GM18517 (cell line): ENCODE measurements at regions not wholly inside any gene's neighbourhood (a gene's known extent, or its start where the extent isn't known, plus 50 kb on each side); places are given as distances from the start of the nearest gene placed in this dataset.
"Not testable (repeated sequence)": the region's sequence is repeated elsewhere in the genome, so short reads cannot be mapped to it uniquely, and the experiment has no call there.

Experiments used
- ATAC-seq: cut with Tn5 transposase; IDR thresholded peaks from one replicate; pipeline ENCODE4 v1.9.1; 2021; ENCODE audit warnings: mild to moderate bottlenecking, moderate library complexity; ENCODE audit not compliant: unreplicated experiment

DNA sequence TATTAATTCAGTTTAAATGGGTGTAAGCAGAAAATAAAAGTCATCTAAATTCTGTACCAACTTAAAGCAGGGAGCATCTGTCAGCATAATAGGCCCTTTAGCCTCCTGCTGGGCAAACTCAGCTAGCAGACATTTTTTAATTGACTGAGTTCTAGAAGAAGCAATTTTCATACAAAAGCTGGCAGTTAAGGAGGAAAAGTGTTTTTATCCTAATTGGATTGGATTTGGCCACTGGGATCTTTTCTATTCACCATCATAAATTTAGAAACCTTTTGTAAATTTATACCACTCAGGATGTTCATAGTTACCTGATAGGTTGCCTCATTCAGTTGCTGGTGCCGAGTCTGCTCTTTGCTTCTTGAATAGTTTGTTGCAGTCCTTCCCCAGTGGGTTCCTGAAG is 262.7 kb upstream of the FSIP2 start:
- no peak for ATAC-seq

GRCh38 chr2:185477452-185477851 is 261.2 kb upstream of the FSIP2 start:
- ATAC-seq = no peak

GRCh38 chr2:185484602-185485001 is 254.0 kb upstream of the FSIP2 start:
- no peak for ATAC-seq

GRCh38 chr2:185502351-185502750 is 236.3 kb upstream of the FSIP2 start:
- no peak for ATAC-seq

DNA sequence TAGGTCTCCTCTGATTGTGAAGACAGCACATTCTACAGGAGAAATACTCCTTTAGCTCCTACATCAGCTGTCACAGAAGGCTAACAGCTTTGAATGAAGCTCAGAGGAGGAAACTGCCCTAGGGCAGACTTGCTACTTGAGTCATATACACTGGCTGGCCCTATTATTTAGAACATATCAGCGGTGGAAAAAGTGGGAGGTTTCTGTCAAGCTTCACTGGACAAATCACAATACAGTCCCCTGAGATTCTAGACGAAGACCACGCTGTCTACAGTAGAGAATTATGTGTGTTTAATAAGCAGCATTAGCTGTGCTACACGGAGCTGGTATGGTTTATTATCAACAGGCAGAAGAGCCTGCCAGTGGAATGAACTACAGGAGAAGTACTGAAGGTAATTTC is 230.9 kb upstream of the FSIP2 start:
- ATAC-seq = no peak

DNA sequence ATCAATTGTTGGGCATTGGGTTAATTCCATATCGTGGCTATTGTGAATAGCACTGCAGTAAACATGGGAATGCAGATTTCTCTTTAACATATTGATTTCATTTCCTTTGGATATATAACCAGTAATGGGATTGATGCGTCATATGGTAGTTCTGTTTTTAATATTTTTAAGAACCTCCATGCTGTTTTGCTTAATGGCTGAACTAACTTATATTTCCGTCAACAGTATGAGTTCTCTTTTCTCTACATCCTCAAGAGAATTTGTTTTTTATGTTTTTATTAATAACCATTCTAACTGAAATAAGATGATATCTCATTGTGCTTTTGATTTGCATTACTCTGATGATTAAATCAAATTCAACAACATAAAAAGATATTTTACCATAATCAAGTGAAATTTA is 228.5 kb upstream of the FSIP2 start:
- no peak for ATAC-seq

- ATAC-seq = no peak
Measured at GRCh38 chr2:185511925-185512324, 226.7 kb upstream of the FSIP2 start.

GRCh38 chr2:185522472-185522871 is 216.1 kb upstream of the FSIP2 start:
- ATAC-seq = no peak

DNA sequence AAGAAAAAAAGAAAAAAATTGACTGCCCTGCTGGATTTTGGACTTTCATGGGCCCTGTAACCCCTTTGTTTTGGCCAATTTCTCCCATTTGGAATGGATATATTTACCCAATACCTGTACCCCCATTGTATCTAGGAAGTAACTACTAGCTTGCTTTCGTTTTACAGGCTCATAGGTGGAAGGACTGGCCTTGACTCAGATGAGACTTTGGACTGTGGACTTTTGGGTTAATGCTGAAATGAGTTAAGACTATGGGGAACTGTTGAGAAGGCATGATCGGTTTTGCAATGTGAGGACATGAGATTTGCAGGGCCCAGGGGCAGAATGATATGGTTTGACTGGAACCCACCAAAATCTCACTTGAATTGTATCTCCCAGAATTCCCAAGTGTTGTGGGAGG is 214.4 kb upstream of the FSIP2 start:
- not testable (repeated sequence) for ATAC-seq

DNA sequence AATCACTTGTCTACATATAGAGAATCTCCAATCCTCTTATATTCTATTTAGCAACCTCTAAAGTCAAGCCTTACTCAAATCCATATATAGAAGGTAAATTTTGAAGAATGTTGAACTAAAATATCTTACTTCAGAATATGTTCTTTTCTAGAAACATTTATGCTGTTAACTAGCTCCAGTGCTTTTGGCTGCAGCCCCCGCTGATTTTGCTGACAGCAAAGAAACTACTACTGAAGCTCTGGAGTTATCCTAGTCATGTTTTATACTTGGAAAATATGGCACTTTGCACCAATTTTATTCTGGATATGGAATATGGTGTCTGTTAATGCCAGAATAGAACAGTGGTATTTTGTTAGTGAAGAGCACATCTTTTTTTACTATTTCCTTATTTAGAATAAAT is 212.4 kb upstream of the FSIP2 start:
- no peak for ATAC-seq

- no peak for ATAC-seq
Measured at GRCh38 chr2:185531721-185532120, 206.9 kb upstream of the FSIP2 start.

- ATAC-seq = no peak
Measured at GRCh38 chr2:185537689-185538088, 200.9 kb upstream of the FSIP2 start.

GRCh38 chr2:185567196-185567595 is 171.4 kb upstream of the FSIP2 start:
- no peak for ATAC-seq

DNA sequence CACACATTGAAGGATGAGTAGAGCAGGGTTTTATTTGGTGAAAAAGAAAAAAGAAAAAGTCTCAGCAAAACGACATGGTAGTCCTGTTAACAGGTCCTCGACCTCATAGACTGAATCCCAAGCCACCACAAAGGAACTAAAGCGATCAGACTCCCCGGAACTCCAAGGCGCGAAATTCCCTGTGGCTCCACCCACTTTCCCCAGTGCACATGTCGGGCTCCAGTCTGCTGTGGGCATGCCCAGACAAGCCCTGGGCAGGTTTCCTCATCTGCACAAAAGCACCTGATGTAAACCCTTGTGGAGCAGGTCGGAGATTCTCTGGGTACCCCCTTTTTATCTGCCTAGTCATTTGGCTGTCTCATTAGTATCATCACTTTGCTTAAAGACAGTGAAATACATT is 170.7 kb upstream of the FSIP2 start:
- ATAC-seq = no peak

DNA sequence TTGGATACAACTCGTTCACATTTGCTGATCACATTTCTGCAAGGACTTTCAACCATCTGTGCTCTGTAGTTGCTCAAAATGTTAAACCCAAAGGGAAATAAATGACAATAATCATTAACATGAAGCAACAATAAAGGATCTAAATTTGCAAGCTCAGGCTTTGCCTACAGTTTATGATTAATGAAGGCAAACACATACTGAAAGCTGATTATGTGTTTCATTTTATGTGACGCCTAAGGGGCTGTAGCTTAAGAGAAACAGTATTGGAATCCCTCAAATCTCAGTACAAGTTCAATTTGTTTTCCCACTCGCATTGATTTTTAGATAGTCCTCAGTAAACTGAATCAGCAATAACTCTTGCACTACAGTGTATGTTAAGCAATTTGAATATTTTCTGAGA is 160.3 kb upstream of the FSIP2 start:
- ATAC-seq = no peak

- ATAC-seq = no peak
Measured at GRCh38 chr2:185583058-185583816, 155.4 kb upstream of the FSIP2 start.

DNA sequence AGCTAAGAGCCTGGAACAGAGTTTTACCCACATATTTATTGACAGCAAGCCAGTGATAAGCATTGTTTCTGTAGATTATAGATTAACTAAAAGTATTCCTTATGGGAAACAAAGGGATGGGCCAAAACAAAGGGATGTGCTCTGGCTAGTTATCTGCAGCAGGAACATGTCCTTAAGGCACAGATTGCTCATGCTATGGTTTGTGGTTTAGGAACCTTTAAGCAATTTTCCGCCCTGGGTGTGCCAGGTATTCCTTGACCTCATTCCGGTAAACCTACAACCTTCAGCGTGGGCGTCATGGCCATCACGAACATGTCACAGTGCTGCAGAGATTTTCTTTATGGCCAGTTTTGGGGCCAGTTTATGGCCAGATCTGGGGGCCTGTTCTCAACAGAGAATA is 153.4 kb upstream of the FSIP2 start:
- not testable (repeated sequence) for ATAC-seq

GRCh38 chr2:185591276-185591675 is 147.3 kb upstream of the FSIP2 start:
- not testable (repeated sequence) for ATAC-seq

GRCh38 chr2:185607945-185608344 is 130.7 kb upstream of the FSIP2 start:
- no peak for ATAC-seq

- ATAC-seq = no peak
Measured at GRCh38 chr2:185608799-185609198, 129.8 kb upstream of the FSIP2 start.

GRCh38 chr2:185610301-185610700 is 128.3 kb upstream of the FSIP2 start:
- no peak for ATAC-seq

- ATAC-seq = no peak
Measured at GRCh38 chr2:185618625-185619024, 120.0 kb upstream of the FSIP2 start.

- ATAC-seq = no peak
Measured at GRCh38 chr2:185625604-185626003, 113.0 kb upstream of the FSIP2 start.
